WERI-Rb-1 (cell line): ENCODE measurements at regions not wholly inside any gene's neighbourhood (a gene's known extent, or its start where the extent isn't known, plus 50 kb on each side); places are given as distances from the start of the nearest gene placed in this dataset.

Experiments
- DNase-seq: peaks from one replicate; pipeline ENCODE4 v3.0.0-alpha.2; 2020
- H3K27ac ChIP-seq: fragments of 250-450 bp; sonication (Bioruptor Pico); 2 replicates; pipeline ENCODE4 v1.5.1; 2020; ENCODE audit warnings: mild to moderate bottlenecking, moderate library complexity
- H3K27me3 ChIP-seq: fragments of 250-450 bp; sonication (Bioruptor Pico); 2 replicates; pipeline ENCODE4 v1.5.1; 2021; ENCODE audit warnings: mild to moderate bottlenecking, low read depth, moderate library complexity; ENCODE audit not compliant: insufficient read depth, severe bottlenecking
- H3K36me3 ChIP-seq: fragments of 250-450 bp; sonication (Bioruptor Pico); 2 replicates; pipeline ENCODE4 v1.5.1; 2020; ENCODE audit warnings: mild to moderate bottlenecking, moderate library complexity
- H3K4me3 ChIP-seq: 2 replicates; pipeline ENCODE4 v1.5.1; 2011; ENCODE audit warnings: low read depth, mild to moderate bottlenecking, control low read depth, low read length
- H3K9me3 ChIP-seq: fragments of 250-450 bp; sonication (Bioruptor Pico); 2 replicates; pipeline ENCODE4 v1.5.1; 2021; ENCODE audit warnings: mild to moderate bottlenecking, moderate library complexity; ENCODE audit not compliant: severe bottlenecking
- TF ChIP-seq, protein P1 (sequence below): IDR thresholded peaks from 2 replicates; pipeline ENCODE4 v1.5.1; 2011; ENCODE audit warnings: low read depth, mild to moderate bottlenecking, control low read depth, inconsistent platforms, low read length

DNA sequence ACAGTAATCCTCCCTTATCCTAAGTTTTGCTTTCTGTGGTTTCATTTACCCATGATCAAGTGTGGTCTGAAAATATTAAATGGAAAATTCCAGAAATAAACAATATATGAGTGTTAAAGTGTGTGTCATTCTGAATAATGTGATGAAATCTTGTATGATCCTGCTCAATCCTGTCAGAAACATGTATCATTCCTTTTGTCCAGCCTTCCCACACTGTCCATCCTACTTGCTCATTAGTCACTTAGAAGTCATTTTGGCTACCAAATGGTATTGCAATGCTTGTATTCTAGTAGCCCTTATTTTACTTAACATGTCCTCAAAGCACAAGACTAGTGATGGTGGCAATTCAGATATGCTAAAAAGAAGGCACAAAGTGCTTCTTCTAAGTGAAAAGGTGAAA lies 1211.2 kb upstream of the SORCS1 start:
- DNase-seq, result no peak
- H3K27me3 ChIP-seq, result no peaks in the 10 kb centered on the region

DNA sequence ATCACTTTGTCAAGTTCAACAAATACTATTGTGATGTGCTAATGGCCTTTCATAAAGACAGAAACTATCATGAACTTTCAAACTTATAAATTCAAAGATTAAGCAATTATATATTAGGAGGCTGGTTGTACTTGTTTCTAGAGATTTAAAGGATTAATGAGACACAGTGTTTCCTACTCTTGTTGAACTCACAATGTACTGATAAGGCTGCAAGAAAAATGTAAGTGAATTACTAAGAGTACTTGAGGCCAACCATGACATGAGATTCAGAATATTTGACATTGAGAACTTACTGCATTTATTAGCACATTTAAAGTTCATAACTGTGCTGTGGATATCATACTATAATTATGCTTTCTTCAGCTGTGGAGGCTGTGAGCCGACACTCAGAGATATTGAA lies 1210.5 kb upstream of the SORCS1 start:
- Histone ChIP-seq H3K4me3 (no peak overlapping the region), H3K27me3 (no peaks in the 10 kb centered on the region), H3K36me3 (no peaks in the 10 kb centered on the region), H3K27ac (no peak overlapping the region), H3K9me3 (no peaks in the 10 kb centered on the region)
- TF ChIP-seq, protein P1, sequence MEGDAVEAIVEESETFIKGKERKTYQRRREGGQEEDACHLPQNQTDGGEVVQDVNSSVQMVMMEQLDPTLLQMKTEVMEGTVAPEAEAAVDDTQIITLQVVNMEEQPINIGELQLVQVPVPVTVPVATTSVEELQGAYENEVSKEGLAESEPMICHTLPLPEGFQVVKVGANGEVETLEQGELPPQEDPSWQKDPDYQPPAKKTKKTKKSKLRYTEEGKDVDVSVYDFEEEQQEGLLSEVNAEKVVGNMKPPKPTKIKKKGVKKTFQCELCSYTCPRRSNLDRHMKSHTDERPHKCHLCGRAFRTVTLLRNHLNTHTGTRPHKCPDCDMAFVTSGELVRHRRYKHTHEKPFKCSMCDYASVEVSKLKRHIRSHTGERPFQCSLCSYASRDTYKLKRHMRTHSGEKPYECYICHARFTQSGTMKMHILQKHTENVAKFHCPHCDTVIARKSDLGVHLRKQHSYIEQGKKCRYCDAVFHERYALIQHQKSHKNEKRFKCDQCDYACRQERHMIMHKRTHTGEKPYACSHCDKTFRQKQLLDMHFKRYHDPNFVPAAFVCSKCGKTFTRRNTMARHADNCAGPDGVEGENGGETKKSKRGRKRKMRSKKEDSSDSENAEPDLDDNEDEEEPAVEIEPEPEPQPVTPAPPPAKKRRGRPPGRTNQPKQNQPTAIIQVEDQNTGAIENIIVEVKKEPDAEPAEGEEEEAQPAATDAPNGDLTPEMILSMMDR, result no peak
- DNase-seq, result no peak

More for the DNA sequence above, 1211.2 kb upstream of the SORCS1 start:
- H3K4me3 ChIP-seq, result no peak overlapping the region
- H3K27ac ChIP-seq, result no peak overlapping the region
- TF ChIP-seq, protein P1, result no peak
- no peaks in the 10 kb centered on the region for H3K36me3 ChIP-seq
- H3K9me3 ChIP-seq, result no peaks in the 10 kb centered on the region

DNA sequence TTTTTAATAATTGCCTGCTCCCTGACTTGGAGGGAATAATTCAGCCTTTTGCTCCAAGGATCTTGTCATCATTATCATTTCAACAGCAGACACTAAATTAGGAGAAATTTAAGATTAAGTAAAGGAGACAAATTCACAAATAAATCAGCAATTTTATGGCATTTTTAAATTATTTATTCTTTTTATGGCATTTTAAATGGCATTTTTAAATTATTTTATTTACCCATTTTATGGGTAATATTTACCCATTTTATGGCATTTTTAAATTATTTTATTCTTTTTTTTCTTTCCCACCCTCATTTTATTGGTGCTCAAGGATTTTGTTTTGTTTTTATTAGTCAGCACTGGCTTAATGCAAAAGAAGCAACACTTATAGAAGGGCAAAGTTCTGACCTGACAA lies 1201.0 kb upstream of the SORCS1 start:
- Histone ChIP-seq H3K9me3 (no peaks in the 10 kb centered on the region), H3K36me3 (no peaks in the 10 kb centered on the region), H3K27me3 (no peaks in the 10 kb centered on the region), H3K4me3 (no peak overlapping the region), H3K27ac (no peak overlapping the region)
- DNase-seq, result no peak
- TF ChIP-seq, protein P1, result no peak

DNA sequence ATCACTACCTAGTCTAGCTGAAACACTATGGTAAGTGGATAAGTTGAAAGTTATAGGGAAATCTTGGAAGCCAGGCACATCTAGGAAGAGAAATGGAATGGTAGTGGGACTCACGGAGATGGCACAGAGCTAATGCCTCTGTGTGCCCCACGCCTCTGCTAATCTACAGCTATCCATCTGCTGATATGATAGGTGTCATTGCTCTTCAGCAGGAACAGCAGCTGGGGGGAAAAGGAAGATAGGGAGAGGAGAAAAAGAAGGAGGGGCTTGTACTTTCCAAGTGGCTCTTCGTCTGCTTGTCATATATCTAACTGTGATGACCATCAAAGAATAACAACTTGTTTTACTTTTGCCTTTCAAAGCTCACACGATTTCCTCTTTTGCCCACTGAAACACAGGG lies 1199.1 kb upstream of the SORCS1 start:
- Histone ChIP-seq H3K9me3 (no peaks in the 10 kb centered on the region), H3K4me3 (no peak overlapping the region), H3K27ac (no peak overlapping the region), H3K27me3 (no peaks in the 10 kb centered on the region), H3K36me3 (no peaks in the 10 kb centered on the region)
- TF ChIP-seq, protein P1, result no peak
- no peak for DNase-seq

DNA sequence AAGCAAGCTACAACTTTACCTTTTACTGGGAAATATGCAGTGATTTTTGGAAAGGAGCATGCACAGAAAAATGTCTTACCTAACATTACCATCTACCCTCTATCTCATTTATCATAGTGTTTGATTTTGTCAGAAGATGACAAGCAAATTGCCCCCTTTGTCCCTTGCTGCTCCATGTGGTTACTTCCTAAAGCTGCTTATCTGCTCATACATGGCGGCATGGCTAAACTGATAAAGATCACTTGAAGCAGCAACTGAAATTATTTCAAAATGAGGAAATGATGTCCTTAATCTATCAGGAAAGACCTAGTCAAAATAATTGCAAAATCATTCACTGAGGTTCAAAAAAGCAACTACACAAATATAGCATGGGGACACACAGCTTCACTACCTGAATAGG lies 1198.5 kb upstream of the SORCS1 start:
- no peak overlapping the region for H3K27ac ChIP-seq
- no peak for DNase-seq
- H3K4me3 ChIP-seq, result no peak overlapping the region
- no peaks in the 10 kb centered on the region for H3K36me3 ChIP-seq
- TF ChIP-seq, protein P1, result no peak
- H3K27me3 ChIP-seq, result no peaks in the 10 kb centered on the region
- no peaks in the 10 kb centered on the region for H3K9me3 ChIP-seq

DNA sequence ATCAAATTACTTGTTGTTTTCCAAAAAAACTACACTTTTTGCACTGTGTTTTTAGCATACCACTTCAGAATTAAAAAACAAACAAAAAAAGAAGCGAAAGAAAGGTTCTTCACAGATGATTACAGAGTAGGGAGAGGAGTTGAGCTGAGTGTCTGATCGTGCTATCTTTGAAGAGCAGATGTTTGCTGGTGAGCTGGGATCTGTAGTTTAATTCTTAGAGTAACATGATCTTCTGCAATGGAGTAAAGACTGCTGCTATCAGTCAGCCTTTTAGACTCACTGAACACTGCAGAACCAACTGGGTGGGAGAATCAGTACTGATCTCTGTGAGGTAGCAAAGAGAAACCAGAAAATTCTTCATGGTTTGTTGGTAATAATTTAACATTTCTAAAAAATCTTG lies 1197.8 kb upstream of the SORCS1 start:
- TF ChIP-seq, protein P1, result no peak
- Histone ChIP-seq H3K4me3 (no peak overlapping the region), H3K27ac (no peak overlapping the region), H3K9me3 (no peaks in the 10 kb centered on the region), H3K36me3 (no peaks in the 10 kb centered on the region), H3K27me3 (no peaks in the 10 kb centered on the region)
- DNase-seq, result no peak
